CD4-positive, alpha-beta T cell treated with Interleukin-12 subunit alpha and Interleukin-12 subunit beta, for 1 hour (primary cell): ENCODE measurements at regions not wholly inside any gene's neighbourhood (a gene's known extent, or its start where the extent isn't known, plus 50 kb on each side); places are given as distances from the start of the nearest gene placed in this dataset.

Source experiments
- DNase-seq: peaks from one replicate; pipeline ENCODE4 v3.0.0-alpha.2; 2020

DNA sequence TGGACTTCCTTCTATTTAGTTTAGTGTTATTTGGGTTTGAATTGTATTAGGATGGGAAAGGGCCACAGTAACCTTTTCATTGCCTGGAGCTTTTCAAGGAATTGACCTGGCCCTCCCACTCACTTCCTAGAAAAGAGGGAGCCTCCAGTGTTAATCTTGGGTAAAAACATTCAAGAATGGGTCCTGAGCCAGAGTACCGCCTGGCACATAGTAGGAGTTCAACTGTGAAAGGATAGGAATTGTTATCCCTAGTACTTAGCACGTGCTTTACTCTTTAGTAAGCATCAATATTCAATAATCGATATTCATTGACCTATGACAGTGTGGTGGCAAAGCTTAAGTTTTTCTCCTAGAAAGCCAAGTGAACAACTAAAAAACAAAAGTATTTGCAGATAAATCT lies 179.9 kb downstream of the IRS1 start:
- DNase-seq = no peak

DNA sequence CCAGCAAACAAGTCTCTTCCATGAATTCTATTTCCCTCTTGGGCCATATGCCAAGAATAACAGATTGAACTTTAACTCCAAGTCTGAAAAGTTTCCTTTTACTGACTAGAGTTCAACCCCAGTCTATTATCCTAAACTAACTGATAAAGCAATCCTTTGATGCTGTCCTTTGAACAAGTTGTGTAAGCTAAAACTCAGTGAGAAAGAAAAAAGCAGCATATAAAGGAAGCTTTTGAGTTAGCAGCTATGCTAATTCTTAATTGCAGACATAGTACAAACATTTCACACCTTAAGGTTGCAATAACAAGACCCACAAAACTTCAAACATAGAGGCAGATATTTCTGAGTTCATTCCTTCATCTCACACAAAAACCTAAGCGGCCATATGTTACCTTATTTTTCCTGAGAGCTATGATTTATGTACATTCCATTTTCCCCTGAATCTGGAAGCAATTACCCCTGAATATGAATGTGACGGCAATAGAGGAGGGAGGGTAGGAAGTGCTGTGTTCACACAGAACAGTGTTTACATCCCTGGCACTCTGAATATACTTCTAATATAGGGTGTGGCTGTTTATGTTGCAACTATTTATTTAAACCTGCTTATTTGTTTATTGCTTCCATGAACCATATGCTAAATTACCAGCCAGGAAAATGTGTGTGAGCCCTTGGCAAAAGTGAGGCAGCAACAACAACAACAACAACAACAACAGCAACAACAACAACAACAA lies 180.6 kb downstream of the IRS1 start:
- DNase-seq = no peak

DNA sequence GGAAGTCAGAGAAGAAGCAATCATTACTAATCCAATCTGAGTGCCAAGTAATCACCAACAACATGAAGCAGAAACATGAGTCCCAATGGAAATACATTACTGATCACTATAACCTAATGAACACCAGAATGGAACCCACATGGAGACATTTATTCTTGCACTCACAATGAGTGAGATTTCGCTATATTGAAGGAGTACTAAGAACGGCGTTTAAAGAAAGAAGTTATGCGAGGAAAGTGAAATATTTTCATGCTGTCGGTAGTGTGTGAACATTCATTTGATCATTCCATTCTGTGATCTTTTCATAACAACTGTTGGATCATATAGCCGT lies 181.1 kb downstream of the IRS1 start:
- no peak for DNase-seq

DNA sequence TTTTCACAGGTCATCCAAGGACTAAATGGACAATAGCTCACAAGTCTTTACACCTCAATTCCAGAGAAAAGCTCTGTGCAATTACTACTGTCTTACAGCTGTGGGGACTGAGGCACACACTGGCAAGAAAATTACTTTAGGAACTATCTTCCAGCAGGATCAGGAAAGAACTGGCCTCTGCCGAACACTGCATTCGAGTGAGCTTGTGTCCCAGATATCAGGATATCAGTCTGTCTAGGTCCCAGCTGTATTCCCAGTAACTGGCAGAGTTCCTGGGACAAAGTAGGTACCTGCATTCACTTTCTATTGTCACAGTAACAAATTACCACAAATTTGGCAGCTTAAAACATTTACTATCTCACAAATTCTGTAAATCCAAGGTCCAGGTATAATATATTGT lies 183.7 kb downstream of the IRS1 start:
- DNase-seq = no peak

DNA sequence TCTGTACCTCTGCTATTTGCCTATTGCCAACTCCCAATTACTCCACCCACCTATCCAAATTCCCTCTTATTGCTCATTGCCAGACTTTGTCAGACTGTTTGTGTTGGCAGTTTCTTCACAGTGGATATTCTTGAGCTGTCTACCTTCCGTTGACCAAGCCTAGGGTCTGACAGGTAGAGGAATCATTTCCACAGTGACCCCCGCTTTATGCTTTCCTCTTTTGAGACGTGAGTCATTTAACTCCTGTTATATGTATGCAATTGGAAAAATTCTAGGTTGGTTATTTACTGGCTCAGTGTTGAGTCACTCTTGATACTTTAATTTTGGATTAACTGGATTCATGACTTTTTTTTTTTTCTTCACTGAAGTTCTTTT lies 187.7 kb downstream of the IRS1 start:
- no peak for DNase-seq

DNA sequence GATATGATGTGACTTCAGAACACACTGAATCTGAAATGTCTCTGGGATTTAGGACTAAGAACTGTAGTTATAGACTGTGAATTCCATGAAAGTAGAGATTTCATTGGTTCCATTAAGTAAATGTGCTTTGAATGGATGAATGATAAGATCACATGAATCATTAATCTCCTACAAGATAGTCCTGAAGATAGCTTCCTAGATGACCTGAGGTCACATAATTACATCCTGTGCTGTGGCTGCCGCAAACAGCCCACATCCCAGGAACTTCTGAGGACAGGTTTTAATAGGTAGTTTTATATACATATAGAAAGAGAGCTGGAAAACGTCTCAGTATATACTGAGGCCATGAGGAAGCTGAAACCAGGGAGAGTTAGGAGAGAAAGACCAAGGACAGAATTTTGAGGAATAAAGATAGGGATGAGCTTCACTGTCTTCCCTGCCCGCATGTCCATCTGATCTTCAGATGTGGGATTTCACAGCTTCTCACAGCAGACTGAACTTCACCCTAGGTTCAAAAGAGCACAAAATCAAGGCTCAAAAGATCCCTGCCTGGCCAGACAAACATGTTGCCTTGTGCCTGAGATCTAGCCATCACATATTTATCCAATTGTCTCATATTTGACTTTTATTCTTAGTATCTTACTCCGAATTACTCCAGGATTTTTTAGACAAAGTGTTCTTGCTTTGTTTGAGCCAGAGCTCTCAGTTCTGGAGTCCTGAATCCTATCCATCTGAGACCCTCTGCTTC lies 188.2 kb downstream of the IRS1 start:
- DNase-seq = no peak

DNA sequence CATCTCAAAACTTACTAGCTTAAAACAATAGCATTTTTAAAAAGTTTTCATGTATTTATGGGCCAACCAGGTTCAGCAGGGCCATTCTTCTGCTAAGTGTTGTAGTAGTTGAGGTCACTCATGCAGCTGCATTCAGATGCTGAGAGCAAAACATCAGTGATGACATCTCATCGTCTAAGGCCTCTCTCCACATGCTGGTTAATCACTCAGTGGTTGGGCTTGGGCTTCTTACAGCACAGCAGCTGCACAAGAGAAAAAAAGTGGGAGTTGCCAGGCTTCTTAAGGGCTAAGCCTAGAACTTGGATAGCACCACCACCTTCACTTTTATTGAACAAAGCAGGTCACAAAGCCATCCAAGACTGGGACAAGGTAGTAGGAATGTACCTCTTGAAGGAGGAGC lies 190.3 kb downstream of the IRS1 start:
- DNase-seq = no peak

DNA sequence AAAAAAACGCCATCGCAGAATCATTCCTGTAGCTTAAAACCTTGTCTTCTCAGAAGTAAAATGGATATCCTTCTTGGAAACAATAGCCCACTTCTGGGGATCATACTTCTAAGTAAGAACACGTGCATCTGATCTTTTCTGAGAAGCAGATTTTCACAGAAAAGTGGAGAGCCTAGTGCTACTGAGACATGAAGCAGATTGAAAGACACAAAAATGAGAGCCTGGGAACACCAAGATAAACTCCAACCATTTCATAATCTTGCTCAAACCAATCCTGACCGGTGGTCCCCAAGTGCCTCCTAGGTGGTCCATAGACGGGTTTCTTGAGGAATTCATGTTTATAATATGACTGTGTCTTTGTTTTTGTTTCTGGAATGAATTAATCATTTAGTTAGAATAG lies 191.2 kb downstream of the IRS1 start:
- DNase-seq = no peak

DNA sequence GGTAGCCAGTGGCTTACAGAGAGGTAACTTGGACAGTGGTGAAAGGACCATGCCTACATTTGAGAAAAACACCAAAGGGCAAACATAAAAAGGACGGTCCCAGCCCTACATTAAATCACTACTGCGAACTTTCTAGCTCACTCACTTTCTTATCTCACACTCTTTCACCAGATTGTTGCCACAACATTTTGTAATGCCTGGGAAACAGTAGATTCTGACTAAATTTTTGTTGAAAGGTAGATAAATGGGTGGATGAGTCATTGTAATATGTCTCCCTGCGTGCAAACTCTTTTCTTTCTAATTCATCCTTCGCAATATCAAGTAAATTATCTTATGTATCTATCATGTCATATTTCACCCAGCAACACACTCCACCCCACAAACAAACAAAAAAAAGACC lies 192.2 kb downstream of the IRS1 start:
- DNase-seq = no peak

DNA sequence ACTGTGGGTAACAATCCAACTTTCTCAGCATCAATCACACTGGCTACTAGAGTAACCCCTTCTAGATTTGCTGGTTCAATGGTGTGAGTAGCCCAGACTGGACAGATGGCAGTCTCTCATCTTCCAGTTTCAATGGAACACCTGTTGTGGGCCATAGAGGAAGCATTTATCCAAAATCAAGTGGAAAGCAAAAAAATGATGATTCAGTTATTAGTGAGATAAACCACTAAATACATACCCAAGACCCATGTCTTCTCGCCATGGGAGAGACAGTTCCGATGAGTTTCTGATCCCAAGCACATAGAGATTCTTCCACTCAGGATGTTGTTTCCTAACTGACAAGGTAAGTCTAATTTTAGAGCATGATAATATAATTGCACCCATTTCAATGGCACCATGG lies 194.0 kb downstream of the IRS1 start:
- DNase-seq = no peak

DNA sequence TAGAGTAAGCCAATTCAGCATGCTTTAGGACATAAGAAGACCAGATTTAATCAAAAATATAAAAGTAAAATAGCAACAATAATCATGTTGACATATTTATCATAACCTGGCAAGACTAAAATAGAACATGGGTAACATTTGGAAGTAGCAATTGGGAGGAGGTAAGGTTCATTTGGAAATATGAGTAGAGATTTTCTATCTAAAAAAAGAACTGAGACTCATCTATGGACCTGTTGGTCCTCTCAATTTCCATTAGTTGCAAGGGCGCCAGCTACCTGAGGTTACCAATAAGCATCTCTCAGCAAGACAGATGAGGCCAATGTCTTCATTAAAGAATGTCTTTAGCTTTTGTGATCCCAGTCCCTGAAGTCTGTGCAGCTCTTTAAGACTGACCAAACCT lies 196.0 kb downstream of the IRS1 start:
- DNase-seq = no peak

DNA sequence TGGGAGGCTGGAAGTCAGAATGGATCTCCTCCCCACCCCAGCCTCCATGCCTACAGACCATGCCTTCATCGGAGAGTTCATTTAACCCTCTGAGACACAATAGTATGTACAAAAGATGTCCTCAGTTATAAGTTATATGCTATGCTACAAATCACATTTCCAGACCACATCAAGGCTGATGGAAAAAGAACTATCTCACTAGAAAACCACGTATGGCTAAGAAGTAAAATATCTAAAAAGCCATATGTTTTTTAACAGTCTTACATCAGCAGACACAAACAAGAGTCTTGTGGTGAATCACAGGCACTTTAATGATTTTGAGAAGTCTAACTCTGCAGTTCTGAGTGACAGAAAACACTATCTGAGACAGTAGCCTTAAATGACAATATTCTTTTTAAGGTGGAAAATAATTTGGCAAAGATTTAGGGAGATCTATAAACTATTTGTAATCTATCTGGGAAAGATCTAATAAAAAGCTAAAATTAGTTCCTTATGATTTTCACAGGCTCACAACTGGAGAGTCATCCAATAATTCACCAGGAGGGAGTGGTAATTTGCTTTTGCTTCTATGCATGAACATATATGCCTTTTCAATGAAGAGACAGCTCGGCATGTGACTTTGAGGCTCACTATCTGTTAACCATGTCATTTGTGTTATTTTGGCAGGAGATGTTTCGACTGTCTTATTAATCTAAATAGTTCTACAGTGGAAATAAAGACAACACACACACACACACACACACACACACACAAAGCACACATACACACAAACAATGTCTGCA lies 197.5 kb downstream of the IRS1 start:
- no peak for DNase-seq

DNA sequence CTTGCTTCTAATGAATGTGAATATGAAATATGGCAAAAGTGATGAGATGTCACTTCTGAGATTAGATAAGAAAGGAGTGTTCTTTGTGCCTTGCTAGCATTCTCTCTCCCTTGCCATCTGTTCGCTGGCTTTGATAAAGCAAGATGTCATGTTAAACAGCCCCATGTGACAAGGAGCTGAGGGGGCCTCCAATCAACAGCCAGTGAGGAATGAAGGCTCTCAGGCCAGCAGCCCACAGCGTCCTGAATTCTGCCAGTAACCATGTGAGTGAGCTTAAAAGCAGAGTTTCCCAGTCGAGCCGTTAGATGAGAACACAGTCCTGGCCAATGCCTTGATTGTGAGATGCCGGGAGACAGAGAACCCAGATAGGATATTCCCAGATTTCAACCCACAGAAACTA lies 198.8 kb downstream of the IRS1 start:
- DNase-seq = no peak

DNA sequence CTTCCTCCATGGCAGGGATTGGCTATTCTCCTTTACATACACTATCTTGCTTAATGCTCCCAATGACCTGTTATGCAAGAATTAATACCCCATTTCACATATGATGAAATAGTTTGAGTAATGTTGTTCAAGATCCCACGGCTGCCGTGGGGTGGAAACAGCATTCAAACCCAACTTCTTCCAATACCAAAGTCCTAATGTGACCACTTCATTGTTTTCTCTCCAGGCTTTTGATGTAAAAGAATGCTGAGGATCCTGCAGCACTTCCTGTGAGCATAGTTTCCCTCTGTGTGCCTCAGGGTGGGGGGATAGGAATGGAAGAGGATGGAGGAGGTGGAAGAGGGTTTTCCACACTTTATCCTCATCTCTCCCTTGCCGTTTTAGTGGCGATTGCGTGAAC lies 199.4 kb downstream of the IRS1 start:
- DNase-seq = no peak

DNA sequence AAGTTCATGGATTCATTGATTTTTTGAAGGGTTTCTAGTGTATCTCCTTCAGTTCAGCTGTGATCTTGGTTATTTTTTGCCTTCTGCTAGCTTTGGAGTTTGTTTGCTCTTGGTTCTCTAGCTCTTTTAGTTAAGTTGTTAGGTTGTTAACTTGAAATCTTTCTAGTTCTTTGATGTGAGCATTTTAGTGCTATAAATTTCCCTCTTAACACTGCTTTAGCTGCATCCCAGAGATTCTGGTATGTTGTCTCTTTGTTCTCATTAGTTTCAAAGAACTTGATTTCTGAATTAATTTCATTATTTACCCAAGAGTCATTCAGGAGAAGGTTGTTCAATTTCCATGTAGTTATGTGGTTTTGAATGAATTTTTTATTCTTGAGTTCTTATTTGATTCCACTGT lies 210.6 kb downstream of the IRS1 start:
- no peak for DNase-seq

DNA sequence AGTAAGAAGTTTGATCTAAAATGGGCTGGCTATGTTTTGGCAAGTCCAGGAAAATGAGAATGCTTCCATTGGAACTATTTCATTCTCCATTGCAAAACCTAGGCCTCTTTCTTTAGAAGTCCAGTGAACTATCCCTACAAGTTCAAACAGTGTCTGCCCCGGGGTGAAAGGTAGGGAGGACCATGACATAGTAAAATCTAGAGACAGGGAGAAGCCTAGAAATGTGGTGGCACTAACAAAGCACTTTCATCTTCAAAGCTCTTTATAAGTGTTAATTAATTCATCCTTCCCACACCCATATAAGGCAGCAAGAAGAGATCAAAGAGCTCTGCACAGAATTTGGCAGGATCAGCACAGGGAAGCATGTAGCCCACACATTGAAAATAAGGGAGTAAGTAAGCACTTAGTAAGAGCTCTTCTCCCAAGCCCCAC lies 214.5 kb downstream of the IRS1 start:
- no peak for DNase-seq

DNA sequence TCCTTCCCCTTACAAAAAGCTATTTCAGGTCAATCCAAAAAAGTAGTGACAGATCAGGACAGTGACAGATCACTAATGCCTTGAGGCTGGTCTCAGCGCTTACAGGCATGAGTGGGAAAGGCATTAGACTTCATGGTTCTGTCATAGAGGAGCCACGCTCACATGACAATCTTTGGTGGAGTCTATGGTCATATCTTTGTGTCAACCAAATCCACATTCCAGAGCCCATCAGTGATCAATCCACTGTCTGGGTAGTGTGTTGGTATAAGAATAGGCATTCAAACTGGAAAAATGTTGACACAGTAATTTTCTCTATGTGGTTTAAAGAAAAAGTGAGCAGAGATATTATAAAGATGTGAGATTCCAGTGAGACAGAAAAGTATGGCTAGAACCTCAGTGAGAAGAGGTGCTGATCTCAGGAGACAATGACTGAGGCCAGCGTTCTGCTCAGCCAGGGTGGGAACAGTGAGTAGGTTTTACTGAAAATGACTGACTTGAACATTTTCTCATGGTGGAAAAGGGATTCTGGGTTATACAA lies 215.0 kb downstream of the IRS1 start:
- no peak for DNase-seq

DNA sequence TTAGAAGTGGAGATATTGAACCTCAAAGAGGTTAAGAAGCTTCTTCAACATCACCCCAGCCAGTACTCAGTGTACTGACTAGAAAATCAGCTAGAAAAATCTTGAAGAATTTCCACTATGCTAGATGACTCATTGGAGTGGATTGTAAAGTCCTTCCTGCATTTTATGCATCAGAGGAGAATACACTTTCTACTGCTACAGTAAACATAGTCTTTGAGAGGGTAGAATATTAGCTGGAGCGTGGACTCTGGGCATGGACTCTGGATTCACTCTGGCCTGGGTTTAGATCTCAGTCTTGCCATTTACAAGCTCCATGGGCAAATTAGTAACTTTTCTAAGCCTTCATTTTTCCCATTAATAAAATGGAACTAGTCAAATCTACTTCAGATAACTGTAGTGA lies 215.9 kb downstream of the IRS1 start:
- DNase-seq = no peak

DNA sequence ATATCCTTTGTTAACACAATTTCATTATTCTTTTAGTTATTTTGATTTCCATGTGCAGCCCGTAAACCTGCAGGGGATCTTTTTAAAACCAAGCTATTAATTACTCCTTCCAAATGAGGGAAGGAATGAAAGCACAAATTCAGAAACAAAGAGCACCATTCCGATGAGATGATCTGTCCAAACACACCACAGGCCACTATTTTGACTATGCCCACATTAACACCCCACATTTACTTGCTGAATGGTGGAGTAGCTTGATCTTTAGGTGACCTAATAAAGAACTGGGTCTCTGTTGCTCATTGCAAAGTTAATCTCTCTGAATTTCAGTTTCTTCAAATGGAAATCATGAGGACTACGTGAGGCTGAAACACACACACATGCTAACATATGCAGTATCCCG lies 218.0 kb downstream of the IRS1 start:
- no peak for DNase-seq

DNA sequence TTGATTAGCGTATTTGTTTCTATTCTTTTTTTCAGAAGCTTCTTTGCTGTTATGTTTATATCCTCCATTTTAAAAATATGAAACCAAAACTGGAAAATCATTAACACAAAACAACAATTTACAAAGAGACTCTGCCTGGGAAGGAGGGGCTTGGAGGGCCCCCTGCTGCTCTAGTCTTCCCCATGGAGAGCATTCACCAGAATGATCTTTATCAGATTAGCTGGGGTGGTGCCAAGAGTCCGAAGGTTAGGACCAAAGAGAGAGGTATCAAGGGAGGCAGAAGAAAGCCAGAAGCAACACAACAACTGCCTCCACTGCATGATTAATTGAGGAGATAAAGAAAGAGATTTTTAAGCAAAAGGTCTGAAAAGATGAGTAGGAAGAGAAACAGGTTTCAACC lies 218.6 kb downstream of the IRS1 start:
- no peak for DNase-seq

DNA sequence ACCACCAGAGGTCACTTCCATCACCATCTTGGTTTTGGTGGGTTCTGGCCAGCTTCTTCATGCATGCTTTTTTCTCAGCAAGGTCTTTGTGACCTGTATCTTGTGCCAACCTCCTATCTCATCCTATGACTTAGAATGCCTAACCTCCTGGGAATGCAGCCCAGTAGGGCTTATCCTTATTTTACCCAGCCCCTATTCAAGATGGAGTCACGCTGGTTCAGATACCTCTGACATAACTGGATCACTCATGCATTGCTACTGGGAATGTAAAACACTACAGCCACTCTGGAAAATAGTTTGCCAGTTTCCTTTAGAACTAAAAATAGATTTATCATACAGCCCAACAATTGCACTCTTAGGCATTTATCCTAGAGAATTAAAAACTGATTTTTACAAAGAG lies 219.2 kb downstream of the IRS1 start:
- DNase-seq = no peak

DNA sequence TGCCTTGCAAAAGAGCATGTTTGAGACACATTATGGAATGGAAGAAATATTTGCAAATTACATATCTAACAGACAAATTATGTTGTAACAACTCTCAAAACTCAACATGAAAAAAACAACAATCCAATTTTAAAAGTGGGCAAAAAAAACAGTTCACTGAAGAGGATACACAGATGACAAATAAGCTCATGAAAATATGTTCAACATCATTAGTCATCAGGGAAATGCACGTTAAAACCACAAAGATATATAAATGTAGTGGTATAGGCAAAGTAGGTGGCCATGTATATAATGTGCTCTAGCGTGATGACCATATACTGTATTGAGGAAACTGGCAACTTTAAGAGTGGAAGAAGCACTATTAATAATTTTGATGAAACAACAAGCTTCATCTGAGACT lies 220.1 kb downstream of the IRS1 start:
- DNase-seq = no peak

DNA sequence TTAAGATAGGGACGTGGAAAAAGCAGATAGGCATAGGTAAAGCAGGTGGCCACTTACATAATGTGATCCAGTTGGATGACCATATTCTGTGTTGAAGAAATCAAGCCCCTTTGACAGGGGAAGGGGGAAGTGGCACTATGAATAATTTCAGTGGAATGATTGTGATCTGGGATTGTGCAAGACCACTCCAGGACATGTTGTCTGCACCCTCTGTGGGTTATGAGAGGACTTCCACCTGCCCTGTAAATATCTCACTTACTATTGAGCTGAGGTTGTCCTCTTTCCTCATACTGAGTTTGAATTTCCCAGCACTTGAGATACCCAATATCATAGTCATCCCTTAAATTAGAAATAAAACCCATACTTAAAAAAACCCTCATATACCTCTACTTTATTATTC lies 220.7 kb downstream of the IRS1 start:
- no peak for DNase-seq

DNA sequence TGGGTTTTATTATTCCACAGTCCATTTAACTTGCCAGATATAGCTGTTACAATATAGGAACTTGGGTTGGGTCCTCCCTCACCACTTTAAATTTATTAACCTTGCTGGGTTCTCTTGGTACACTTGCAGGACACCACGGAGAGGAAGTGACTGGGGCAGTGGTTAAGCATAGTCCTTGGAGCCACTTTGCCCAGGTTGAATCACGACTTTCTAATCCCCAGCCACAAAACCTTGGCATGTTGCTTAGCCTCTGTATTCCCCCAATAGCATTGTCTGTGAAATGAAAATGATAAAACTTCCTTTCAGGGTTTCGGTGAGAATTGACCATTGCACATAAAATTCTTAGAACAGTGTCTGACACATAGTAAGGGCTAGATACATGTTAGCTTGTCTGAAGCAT lies 221.2 kb downstream of the IRS1 start:
- DNase-seq = no peak
